ENCODE measurements at regions not wholly inside any gene's neighbourhood (a gene's known extent, or its start where the extent isn't known, plus 50 kb on each side); places are given as distances from the start of the nearest gene placed in this dataset.

- TF ChIP-seq, protein P1, sequence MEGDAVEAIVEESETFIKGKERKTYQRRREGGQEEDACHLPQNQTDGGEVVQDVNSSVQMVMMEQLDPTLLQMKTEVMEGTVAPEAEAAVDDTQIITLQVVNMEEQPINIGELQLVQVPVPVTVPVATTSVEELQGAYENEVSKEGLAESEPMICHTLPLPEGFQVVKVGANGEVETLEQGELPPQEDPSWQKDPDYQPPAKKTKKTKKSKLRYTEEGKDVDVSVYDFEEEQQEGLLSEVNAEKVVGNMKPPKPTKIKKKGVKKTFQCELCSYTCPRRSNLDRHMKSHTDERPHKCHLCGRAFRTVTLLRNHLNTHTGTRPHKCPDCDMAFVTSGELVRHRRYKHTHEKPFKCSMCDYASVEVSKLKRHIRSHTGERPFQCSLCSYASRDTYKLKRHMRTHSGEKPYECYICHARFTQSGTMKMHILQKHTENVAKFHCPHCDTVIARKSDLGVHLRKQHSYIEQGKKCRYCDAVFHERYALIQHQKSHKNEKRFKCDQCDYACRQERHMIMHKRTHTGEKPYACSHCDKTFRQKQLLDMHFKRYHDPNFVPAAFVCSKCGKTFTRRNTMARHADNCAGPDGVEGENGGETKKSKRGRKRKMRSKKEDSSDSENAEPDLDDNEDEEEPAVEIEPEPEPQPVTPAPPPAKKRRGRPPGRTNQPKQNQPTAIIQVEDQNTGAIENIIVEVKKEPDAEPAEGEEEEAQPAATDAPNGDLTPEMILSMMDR (IDR thresholded peaks at IDR 0.05): no peak
- TF ChIP-seq USF2 (CRISPR knock-in tag; IDR thresholded peaks at IDR 0.05) (no peak), ZNF512 (CRISPR knock-in tag; IDR thresholded peaks at IDR 0.05; ENCODE audit: borderline replicate concordance) (no peak), NR3C1 (CRISPR knock-in tag; conservative IDR thresholded peaks at IDR 0.05; ENCODE audit: low read depth) (no peak)
- TF ChIP-seq, protein P2, sequence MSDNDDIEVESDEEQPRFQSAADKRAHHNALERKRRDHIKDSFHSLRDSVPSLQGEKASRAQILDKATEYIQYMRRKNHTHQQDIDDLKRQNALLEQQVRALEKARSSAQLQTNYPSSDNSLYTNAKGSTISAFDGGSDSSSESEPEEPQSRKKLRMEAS (CRISPR knock-in tag; IDR thresholded peaks at IDR 0.05): no peak
These were observed 693.8 kb downstream of the BCL11B start for GRCh38 chr14:98578204-98578603.

Measured in WTC11 (cell line).